Eye (tissue), 1 donor: ENCODE measurements at regions not wholly inside any gene's neighbourhood (a gene's known extent, or its start where the extent isn't known, plus 50 kb on each side); places are given as distances from the start of the nearest gene placed in this dataset.
A peak's percentile ranks its signal among the peaks of the same experiment; 100 is the strongest.
"Not testable (repeated sequence)": the region's sequence is repeated elsewhere in the genome, so short reads cannot be mapped to it uniquely, and the experiment has no call there.

Source experiments
- DNase-seq: peaks from one replicate; pipeline ENCODE4 v3.0.0-alpha.2; 2015

GRCh38 chr12:89289720-89290119 is 62.6 kb downstream of the DUSP6 start:
- no peak for DNase-seq

GRCh38 chr12:89288959-89289358 is 63.3 kb downstream of the DUSP6 start:
- no peak for DNase-seq

- no peak for DNase-seq
Measured at GRCh38 chr12:89286501-89286900, 65.8 kb downstream of the DUSP6 start.

GRCh38 chr12:89281539-89281867 is 70.8 kb downstream of the DUSP6 start:
- DNase-seq = no peak

GRCh38 chr12:89280833-89281538 is 71.3 kb downstream of the DUSP6 start:
- peak; percentile 23 for DNase-seq

- no peak for DNase-seq
Measured at GRCh38 chr12:89279499-89279898, 72.8 kb downstream of the DUSP6 start.

- no peak for DNase-seq
Measured at GRCh38 chr12:89278862-89279261, 73.4 kb downstream of the DUSP6 start.

GRCh38 chr12:89278169-89278568 is 74.1 kb downstream of the DUSP6 start:
- no peak for DNase-seq

- no peak for DNase-seq
Measured at GRCh38 chr12:89276860-89277259, 75.4 kb downstream of the DUSP6 start.

- DNase-seq = no peak
Measured at GRCh38 chr12:89273525-89273924, 78.8 kb downstream of the DUSP6 start.

GRCh38 chr12:89270548-89270947 is 81.8 kb downstream of the DUSP6 start:
- no peak for DNase-seq

- DNase-seq = no peak
Measured at GRCh38 chr12:89269174-89269573, 83.1 kb downstream of the DUSP6 start.

GRCh38 chr12:89267404-89267803 is 84.9 kb downstream of the DUSP6 start:
- no peak for DNase-seq

- DNase-seq = not testable (repeated sequence)
Measured at GRCh38 chr12:89266574-89267188, 85.6 kb downstream of the DUSP6 start.

GRCh38 chr12:89264837-89265236 is 87.5 kb downstream of the DUSP6 start:
- DNase-seq = no peak

GRCh38 chr12:89263900-89264299 is 88.4 kb downstream of the DUSP6 start:
- no peak for DNase-seq

GRCh38 chr12:89262855-89263552 is 89.3 kb downstream of the DUSP6 start:
- DNase-seq = peak; percentile 22

- no peak for DNase-seq
Measured at GRCh38 chr12:89261982-89262381, 90.3 kb downstream of the DUSP6 start.

- DNase-seq = peak; percentile 74
Measured at GRCh38 chr12:89260841-89261637, 91.3 kb downstream of the DUSP6 start.

GRCh38 chr12:89259821-89260220 is 92.5 kb downstream of the DUSP6 start:
- DNase-seq = no peak

- DNase-seq = no peak
Measured at GRCh38 chr12:89258240-89258969, 93.9 kb downstream of the DUSP6 start.

GRCh38 chr12:89257340-89257739 is 95.0 kb downstream of the DUSP6 start:
- no peak for DNase-seq

- DNase-seq = no peak
Measured at GRCh38 chr12:89256060-89256459, 96.2 kb downstream of the DUSP6 start.
